ENCODE measurements at regions not wholly inside any gene's neighbourhood (a gene's known extent, or its start where the extent isn't known, plus 50 kb on each side); places are given as distances from the start of the nearest gene placed in this dataset.

DNA sequence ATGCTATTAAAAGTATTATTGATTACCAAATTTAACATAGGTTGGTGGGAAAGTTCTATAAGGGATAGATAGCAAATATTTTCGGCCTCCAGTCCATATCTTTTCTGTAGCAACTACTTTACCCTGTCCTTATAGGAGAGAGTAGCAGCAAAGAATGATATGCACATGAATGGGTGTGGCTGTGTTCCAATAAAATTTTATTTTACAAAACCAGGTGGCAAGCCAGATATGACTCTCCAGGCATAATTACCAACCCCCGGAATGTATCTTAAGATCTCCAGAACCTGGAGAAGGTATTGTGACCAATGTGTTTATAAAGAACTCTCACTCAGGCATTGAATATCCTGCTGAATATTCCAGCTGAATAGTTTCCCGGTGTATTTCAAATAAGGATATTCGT, 1461.2 kb downstream of the MAT2B start:
- TF ChIP-seq, protein P1, sequence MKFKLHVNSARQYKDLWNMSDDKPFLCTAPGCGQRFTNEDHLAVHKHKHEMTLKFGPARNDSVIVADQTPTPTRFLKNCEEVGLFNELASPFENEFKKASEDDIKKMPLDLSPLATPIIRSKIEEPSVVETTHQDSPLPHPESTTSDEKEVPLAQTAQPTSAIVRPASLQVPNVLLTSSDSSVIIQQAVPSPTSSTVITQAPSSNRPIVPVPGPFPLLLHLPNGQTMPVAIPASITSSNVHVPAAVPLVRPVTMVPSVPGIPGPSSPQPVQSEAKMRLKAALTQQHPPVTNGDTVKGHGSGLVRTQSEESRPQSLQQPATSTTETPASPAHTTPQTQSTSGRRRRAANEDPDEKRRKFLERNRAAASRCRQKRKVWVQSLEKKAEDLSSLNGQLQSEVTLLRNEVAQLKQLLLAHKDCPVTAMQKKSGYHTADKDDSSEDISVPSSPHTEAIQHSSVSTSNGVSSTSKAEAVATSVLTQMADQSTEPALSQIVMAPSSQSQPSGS (IDR thresholded peaks at IDR 0.05; ENCODE audit: low read length): no peak
- TF ChIP-seq SREBF2 (IDR thresholded peaks at IDR 0.05; ENCODE audit: low read length) (no peak), POLR2A (IDR thresholded peaks at IDR 0.05; ENCODE audit: low read depth, low read length) (no peak)
- TF ChIP-seq, protein P2, sequence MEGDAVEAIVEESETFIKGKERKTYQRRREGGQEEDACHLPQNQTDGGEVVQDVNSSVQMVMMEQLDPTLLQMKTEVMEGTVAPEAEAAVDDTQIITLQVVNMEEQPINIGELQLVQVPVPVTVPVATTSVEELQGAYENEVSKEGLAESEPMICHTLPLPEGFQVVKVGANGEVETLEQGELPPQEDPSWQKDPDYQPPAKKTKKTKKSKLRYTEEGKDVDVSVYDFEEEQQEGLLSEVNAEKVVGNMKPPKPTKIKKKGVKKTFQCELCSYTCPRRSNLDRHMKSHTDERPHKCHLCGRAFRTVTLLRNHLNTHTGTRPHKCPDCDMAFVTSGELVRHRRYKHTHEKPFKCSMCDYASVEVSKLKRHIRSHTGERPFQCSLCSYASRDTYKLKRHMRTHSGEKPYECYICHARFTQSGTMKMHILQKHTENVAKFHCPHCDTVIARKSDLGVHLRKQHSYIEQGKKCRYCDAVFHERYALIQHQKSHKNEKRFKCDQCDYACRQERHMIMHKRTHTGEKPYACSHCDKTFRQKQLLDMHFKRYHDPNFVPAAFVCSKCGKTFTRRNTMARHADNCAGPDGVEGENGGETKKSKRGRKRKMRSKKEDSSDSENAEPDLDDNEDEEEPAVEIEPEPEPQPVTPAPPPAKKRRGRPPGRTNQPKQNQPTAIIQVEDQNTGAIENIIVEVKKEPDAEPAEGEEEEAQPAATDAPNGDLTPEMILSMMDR (IDR thresholded peaks at IDR 0.05 in 2 of 3, conservative IDR thresholded peaks at IDR 0.05 in 1 of 3; ENCODE audit: control insufficient read depth in 2 of 3, extremely low read depth in 1 of 3, insufficient read depth in 1 of 3, low read depth in 3 of 3, low read length in 3 of 3): no peak

All from GM12878 (cell line).